ENCODE measurements at regions not wholly inside any gene's neighbourhood (a gene's known extent, or its start where the extent isn't known, plus 50 kb on each side); places are given as distances from the start of the nearest gene placed in this dataset.

- no peaks in the 10 kb centered on the region for H3K36me3 Mint-ChIP-seq
- Histone ChIP-seq H3K4me1 (peaks cover 27% of the 10 kb centered on the region), H3K36me3 (no peaks in the 10 kb centered on the region), H3K4me3 (no peak overlapping the region), H3K9me3 (ENCODE audit: low read depth) (no peaks in the 10 kb centered on the region), H3K27me3 (no peaks in the 10 kb centered on the region), H4K20me1 (ENCODE audit: low read depth) (no peaks in the 10 kb centered on the region), H2AFZ (replicated peaks) (no peak overlapping the region), H3K79me2 (ENCODE audit: low read depth) (no peaks in the 10 kb centered on the region), H3F3A (ENCODE audit: low read depth) (peaks cover 7% of the 10 kb centered on the region), H3K4me2 (no peak overlapping the region), H3K27ac (no peak overlapping the region), H3K9ac (no peak overlapping the region)
- no peak for DNase-seq (ENCODE audit: low spot score)
- H3K9me3 Mint-ChIP-seq = no peaks in the 10 kb centered on the region
- peaks cover 5% of the 10 kb centered on the region for H3K27me3 Mint-ChIP-seq (ENCODE audit: insufficient read depth, low read depth)
- TF ChIP-seq EZH2phosphoT487 (IDR thresholded peaks at IDR 0.05) (no peak), CTCF (IDR thresholded peaks at IDR 0.05) (no peak), EZH2 (IDR thresholded peaks at IDR 0.05) (no peak)
- no peak overlapping the region for H3K4me3 Mint-ChIP-seq
- H3K4me1 Mint-ChIP-seq = peaks cover 14% of the 10 kb centered on the region
- no peak overlapping the region for H3K27ac Mint-ChIP-seq
Measured at GRCh38 chr3:73299184-73299691, 237.8 kb downstream of the EBLN2 start.

GRCh38 chr3:73314151-73314951, 252.9 kb downstream of the EBLN2 start:
- no peaks in the 10 kb centered on the region for H3K79me2 ChIP-seq (ENCODE audit: low read depth)
- H3K4me1 Mint-ChIP-seq = no peaks in the 10 kb centered on the region
- no peak for TF ChIP-seq CTCF (IDR thresholded peaks at IDR 0.05)
- no peak for TF ChIP-seq EZH2 (IDR thresholded peaks at IDR 0.05)
- TF ChIP-seq EZH2phosphoT487 (IDR thresholded peaks at IDR 0.05) = no peak
- no peaks in the 10 kb centered on the region for H3K36me3 Mint-ChIP-seq
- no peak for DNase-seq (ENCODE audit: low spot score)
- H3K4me3 ChIP-seq = no peak overlapping the region
- no peaks in the 10 kb centered on the region for H3K36me3 ChIP-seq
- no peaks in the 10 kb centered on the region for H3K4me1 ChIP-seq
- no peaks in the 10 kb centered on the region for H4K20me1 ChIP-seq (ENCODE audit: low read depth)
- no peaks in the 10 kb centered on the region for H3K27me3 Mint-ChIP-seq (ENCODE audit: insufficient read depth, low read depth)
- no peaks in the 10 kb centered on the region for H3K9me3 Mint-ChIP-seq
- H3K27me3 ChIP-seq = no peaks in the 10 kb centered on the region
- no peaks in the 10 kb centered on the region for H3K9me3 ChIP-seq (ENCODE audit: low read depth)
- H3K4me3 Mint-ChIP-seq = no peak overlapping the region
- peak overlapping the region; percentile 10 for H2AFZ ChIP-seq (replicated peaks)
- H3K27ac Mint-ChIP-seq = peak overlapping the region; percentile 19
- H3K4me2 ChIP-seq = no peak overlapping the region
- H3K9ac ChIP-seq = no peak overlapping the region
- H3K27ac ChIP-seq = no peak overlapping the region
- H3F3A ChIP-seq (ENCODE audit: low read depth) = no peaks in the 10 kb centered on the region

- no peaks in the 10 kb centered on the region for H3K9me3 ChIP-seq (ENCODE audit: low read depth)
- Mint-ChIP-seq H3K27ac (no peak overlapping the region), H3K36me3 (no peaks in the 10 kb centered on the region), H3K9me3 (no peaks in the 10 kb centered on the region), H3K27me3 (ENCODE audit: insufficient read depth, low read depth) (no peaks in the 10 kb centered on the region), H3K4me1 (no peaks in the 10 kb centered on the region), H3K4me3 (no peak overlapping the region)
- H3K36me3 ChIP-seq = no peaks in the 10 kb centered on the region
- H4K20me1 ChIP-seq (ENCODE audit: low read depth) = no peaks in the 10 kb centered on the region
- H3K27ac ChIP-seq = no peak overlapping the region
- DNase-seq (ENCODE audit: low spot score) = no peak
- no peak overlapping the region for H3K9ac ChIP-seq
- H3K4me3 ChIP-seq = no peak overlapping the region
- no peaks in the 10 kb centered on the region for H3K27me3 ChIP-seq
- H2AFZ ChIP-seq (replicated peaks) = peak overlapping the region; percentile 60
- H3K79me2 ChIP-seq (ENCODE audit: low read depth) = no peaks in the 10 kb centered on the region
- no peaks in the 10 kb centered on the region for H3K4me1 ChIP-seq
- no peak overlapping the region for H3K4me2 ChIP-seq
- TF ChIP-seq EZH2phosphoT487 (IDR thresholded peaks at IDR 0.05) (no peak), CTCF (IDR thresholded peaks at IDR 0.05) (no peak), EZH2 (IDR thresholded peaks at IDR 0.05) (no peak)
- no peaks in the 10 kb centered on the region for H3F3A ChIP-seq (ENCODE audit: low read depth)
Measured at GRCh38 chr3:73315706-73316105, 254.2 kb downstream of the EBLN2 start.

Data from neural progenitor cell (in vitro differentiated cells).